Activated CD4-positive, alpha-beta T cell treated with anti-CD3 and anti-CD28 coated beads, Interleukin-10, Interleukin-2, amounts not matched to agents 100 ng/mL and 50 ng/mL, durations not matched to agents 16 hours and 8 hours (primary cell): ENCODE measurements at regions not wholly inside any gene's neighbourhood (a gene's known extent, or its start where the extent isn't known, plus 50 kb on each side); places are given as distances from the start of the nearest gene placed in this dataset.

Source experiments
- DNase-seq: peaks from one replicate; pipeline ENCODE4 v3.0.0-alpha.2; 2020

- DNase-seq = no peak
These were observed 190.9 kb upstream of the PITRM1 start for GRCh38 chr10:3363311-3364045.

DNA sequence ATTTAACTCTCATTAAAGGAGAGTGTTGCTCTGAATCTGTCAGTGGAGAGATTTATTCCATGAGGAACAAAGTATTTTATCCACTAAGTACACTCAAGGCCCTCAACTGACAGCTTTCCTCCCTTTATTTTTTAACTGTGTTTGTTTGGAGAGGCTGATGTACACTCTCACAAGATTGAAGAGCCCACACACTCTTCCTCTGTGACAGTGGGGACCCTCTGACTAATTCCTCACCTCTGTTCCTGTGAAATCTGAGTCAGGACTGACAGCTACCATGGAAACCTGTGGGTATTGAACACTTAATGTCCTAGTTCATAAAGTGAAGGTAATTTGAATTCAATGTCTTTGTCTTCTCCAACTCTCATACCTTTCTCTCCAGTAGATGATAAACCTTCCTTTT is 189.8 kb upstream of the PITRM1 start:
- DNase-seq = no peak

DNA sequence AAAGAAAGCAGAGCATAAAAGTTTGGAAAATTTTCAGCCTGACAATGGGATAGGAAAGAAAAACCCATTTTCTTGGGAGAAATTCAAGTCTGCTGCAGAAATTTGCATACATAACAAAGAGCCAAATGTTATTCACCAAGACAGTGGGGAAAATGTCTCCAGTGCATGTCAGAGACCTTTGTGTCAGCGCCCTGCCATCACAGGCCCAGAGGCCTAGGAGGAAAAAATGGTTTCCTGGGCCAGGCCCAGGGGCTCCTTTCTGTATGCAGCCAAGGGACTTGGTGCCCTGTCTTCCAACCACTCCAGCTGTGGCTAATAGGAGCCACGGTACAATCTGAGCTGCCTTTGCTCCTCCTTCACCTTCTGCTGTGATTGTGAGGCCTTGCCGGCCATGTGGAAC is 189.1 kb upstream of the PITRM1 start:
- no peak for DNase-seq

DNA sequence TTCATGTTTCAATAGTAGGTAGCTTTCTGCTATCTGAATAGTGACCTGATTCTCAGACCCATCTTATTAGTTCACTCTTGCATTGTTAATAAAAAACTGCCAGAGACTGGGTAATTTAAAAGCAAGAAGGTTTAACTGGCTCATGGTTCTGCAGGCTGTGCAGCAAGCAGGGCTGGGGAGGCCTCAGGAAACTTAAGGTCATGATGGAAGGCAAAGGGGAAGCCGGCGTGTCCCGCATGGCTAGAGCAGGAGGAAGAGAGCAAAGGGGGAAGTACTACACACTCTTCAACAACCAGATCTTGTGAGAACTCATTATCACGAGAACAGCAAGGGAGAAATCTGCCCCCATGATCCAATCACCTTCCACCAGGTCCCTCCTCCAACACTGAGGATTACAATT is 185.2 kb upstream of the PITRM1 start:
- no peak for DNase-seq

- DNase-seq = no peak
These were observed 183.0 kb upstream of the PITRM1 start for GRCh38 chr10:3355536-3355935.

- no peak for DNase-seq
These were observed 181.8 kb upstream of the PITRM1 start for GRCh38 chr10:3354174-3354900.

GRCh38 chr10:3353235-3353634 is 180.7 kb upstream of the PITRM1 start:
- no peak for DNase-seq

GRCh38 chr10:3350617-3351258 is 178.2 kb upstream of the PITRM1 start:
- DNase-seq = no peak

- no peak for DNase-seq
These were observed 177.6 kb upstream of the PITRM1 start for GRCh38 chr10:3350205-3350604.

DNA sequence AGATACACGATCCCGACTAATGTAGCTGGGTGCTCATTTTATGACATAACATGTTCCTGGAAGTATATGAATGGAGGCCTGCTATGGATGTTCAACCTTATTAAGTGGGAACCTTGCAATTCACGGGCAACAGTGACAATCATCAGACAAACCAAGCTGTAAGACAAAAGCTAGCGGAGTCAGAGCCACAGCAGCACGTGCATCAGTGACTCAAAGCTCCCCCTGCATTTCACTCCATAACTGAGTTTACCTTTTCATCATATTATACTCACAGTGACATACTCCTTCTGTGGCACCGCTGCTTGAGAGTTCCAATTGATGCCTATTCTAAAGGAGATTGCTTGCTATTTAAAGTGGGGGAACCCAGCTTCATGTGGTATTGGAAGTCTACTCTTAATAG is 176.0 kb upstream of the PITRM1 start:
- no peak for DNase-seq

DNA sequence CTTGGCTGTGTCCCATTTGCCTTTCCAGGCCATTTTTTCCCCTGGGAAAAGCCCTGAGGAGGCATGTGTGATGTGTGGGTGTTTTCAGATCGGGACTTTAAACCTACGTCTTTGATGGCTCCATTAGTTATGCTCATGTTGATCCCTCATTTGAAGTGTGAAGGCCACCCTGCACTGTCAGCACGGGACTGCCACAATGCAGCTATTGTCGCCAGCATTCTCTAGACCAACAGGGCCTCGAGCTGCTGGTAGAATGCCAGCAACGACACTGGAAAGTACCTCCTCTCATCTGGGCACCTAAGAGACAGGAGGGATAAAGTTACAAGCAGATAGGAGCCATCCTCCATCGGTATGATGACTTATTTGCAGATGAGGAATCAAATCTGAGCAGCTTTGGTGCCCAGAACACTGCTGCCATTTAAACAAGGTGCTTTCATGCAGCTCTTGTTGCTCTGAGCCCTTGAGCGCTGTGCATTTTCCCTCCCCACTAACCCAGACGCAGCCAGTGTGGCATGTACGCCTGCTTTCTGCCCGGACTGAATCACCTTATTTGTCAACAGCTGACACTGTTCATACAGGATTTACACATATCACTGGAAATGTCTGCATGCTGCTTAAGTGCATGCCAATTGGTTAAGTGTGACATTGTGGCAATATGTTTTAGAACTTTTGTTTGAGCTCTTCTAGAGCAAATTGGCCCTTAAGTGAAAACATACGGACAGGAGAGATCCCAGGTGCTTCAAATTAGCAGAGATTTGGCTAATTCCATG is 175.0 kb upstream of the PITRM1 start:
- DNase-seq = no peak

DNA sequence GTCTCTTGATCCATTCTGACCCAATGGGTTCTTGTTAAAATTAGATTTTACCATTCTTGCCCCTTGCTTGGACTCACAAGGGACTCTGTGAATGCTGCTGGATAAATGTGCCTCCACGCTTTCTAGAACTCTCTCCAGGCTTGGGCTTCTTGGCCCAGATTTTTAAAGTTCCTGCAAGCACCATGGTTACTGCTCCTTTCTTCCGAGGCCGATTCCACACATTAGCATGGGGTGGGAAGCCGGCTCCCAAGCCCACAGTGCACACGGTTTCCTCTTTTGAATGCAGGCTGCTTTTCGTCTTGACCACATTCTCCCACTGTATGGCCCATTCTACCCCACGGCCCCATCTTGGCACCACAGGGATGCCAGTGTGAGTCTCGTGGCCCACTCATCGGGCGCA is 174.3 kb upstream of the PITRM1 start:
- no peak for DNase-seq

DNA sequence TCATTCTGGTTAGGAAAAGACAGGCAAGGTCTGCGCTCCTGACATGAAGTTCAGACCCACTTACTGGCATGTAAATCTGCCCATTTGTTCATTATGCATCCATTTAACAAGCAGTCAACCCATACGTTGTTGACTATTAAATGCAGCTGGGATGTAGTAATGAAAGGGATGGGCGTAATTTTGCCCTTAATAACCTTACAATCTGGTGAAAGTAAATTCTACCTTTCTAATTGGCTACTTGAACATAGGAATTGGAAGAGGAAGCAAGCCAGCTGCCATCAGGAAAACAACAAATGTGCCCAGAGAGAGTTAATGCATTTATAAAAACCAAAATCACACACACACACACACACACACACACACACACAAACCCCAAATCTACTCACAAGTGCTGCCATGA is 170.2 kb upstream of the PITRM1 start:
- DNase-seq = no peak

DNA sequence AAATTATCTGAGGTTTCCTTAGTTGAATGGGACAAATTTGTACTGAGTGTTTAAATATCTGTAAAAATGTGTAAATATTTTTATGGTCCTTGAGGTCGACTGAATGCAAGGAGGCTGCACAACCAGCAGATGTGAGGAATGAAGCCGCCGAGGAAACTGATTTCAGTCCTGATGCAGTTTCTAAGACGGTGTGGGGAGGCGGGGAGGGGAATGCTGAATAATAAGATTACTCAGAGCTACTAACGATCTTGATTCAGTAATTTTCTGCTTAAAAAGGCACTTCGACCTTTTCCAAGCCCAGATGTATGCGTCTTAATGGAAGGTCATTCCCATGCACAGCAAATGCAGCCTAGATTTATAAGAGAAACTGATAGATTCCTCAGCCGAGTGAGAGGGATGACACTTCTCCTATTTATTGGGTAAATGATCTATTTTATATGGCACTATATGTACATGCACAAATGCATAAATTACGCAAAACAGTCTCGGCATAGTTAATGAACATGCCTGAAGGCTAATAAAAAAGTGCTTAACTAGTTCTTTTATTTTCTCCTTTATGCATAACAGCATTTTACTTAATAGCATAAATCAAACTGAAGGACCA is 167.6 kb upstream of the PITRM1 start:
- no peak for DNase-seq

DNA sequence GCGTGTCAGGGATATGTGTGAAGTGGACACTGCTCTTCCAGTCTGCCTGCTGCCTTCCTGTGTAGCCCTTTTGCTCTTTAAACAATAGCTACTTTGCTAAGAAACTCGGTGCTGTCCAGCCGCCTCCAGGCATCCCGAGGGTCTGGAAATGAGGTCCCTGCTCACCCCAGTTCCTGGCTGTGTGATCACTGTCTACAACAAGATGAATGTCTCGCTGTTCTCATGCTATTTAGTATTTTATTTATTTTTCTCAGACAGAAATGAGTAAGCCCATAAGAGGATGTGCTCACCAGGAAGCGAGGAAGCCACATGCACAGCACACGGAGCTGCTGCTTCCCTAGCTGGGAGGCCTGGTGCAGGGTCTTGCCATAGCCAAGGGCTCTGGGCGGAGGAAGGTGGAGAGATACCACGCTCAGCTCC is 167.0 kb upstream of the PITRM1 start:
- DNase-seq = no peak

- no peak for DNase-seq
These were observed 166.5 kb upstream of the PITRM1 start for GRCh38 chr10:3339121-3339520.

GRCh38 chr10:3337741-3338140 is 165.2 kb upstream of the PITRM1 start:
- no peak for DNase-seq

DNA sequence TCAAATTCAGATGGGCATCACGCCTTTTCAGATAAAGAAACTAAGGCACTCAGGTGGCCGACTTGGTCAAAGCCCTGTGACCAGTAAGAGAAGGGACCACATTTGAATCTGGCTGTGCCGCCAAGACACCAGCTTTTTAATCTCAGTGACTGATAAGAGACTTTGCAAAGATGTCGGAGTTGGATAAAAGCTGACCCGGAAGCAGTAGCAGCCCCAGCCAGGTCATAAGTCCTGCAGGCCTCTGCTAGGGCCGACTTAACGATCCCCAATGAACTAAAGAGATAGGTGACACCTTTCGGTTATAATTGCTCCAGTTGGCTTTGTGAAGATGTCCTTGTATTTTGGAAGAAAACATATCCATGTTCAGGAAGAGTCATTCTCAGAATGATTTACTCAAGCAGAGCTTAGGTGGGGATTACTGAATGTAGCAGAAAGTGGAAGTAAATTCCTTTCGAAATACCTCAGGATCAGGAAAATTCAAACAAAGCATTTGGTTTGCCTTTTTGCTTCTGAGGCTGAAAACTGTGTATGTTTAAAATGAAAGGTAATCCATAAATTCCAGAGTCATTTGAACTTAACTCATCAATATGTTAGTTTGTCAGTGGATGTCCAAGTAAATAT is 164.2 kb upstream of the PITRM1 start:
- DNase-seq = no peak

- no peak for DNase-seq
These were observed 160.8 kb upstream of the PITRM1 start for GRCh38 chr10:3333426-3333825.

DNA sequence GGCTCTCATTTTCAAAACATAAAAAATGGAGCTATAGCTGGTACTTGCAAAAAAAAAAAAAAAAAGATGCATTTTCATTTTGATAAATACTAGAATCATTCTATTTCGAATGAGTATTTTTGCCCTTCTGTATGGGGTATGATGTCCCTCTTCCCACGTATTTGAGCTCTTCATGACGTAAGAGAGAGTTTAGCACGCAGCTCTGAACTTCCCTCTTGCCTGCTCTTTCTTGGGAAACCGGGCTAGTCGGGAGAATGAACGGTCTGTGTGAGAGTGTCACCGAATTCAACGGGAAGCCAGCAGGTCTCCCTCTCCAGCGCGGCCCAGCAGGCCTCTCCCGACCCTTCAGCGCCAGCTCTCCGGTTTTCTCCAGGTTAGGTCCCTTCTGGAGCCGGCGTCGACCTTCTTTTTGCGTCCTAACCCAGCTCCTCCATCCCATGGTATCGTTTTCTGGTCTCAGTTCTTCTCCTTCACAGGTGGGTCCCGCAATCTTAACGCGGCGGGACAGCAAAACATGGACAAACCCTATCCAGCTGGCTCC is 159.2 kb upstream of the PITRM1 start:
- DNase-seq = no peak

- DNase-seq = no peak
These were observed 158.6 kb upstream of the PITRM1 start for GRCh38 chr10:3331187-3331586.

DNA sequence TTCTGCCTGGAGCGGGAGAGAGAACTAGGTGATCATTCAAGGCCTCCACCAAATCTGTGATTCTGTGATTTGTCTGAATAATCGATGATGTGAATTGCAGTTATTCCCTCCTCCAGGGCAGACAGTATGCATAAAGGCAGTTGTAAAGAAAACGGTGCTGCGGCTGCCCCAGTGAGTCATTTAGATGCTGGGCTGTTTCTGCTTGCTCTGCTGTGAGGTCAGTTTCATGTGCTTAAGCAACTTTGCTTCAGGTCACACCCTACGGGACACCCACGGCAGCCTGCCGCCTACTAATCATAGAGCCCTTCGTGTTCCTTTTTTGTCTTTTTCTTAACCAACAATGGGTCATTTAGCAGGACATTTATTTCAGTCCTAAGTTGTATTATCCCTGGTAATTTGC is 158.1 kb upstream of the PITRM1 start:
- DNase-seq = no peak
